OCI-LY7 (cell line): ENCODE measurements at regions not wholly inside any gene's neighbourhood (a gene's known extent, or its start where the extent isn't known, plus 50 kb on each side); places are given as distances from the start of the nearest gene placed in this dataset.
"Not testable (repeated sequence)": the region's sequence is repeated elsewhere in the genome, so short reads cannot be mapped to it uniquely, and the experiment has no call there.

Source experiments
- BruUV-seq: library from RNA; stranded (reverse); fragments of 400-500 nt; replicated peaks from 2 replicates; lab custom pipeline; 2021; lab: Mats Ljungman, UMichigan
- CTCF ChIA-PET: fragments of 300-600 bp; sonication (Branson Sonifier 250); formaldehyde crosslinking; loops from one replicate; lab custom pipeline; 2022; ENCODE audit warnings: antibody characterized with exemption; ENCODE audit not compliant: unreplicated experiment; lab: Charles Lee
- POLR2A ChIA-PET: fragments of 300-600 bp; sonication (Branson Sonifier 250); formaldehyde crosslinking; loops from one replicate; lab custom pipeline; 2022; ENCODE audit warnings: antibody characterized with exemption; lab: Charles Lee
- DNase-seq: peaks from one replicate; pipeline ENCODE4 v3.0.0-alpha.2; 2015; ENCODE audit warnings: low spot score
- H2AFZ ChIP-seq: fragments of 200-600 bp; sonication (generic), shearing (Covaris generic); 2 replicates; pipeline ENCODE4 v1.6.1; 2014; ENCODE audit warnings: mild to moderate bottlenecking, antibody characterized with exemption, low read length, moderate library complexity
- H3K27ac ChIP-seq: fragments of 200-600 bp; sonication (generic); 2 replicates; pipeline ENCODE4 v1.5.1; 2014; ENCODE audit warnings: mixed run types, low read depth, mild to moderate bottlenecking, moderate library complexity, low read length, inconsistent platforms; ENCODE audit not compliant: poor library complexity, severe bottlenecking
- H3K36me3 ChIP-seq: fragments of 200-600 bp; sonication (generic); 2 replicates; pipeline ENCODE4 v1.6.1; 2014; ENCODE audit warnings: mild to moderate bottlenecking, antibody characterized with exemption, low read length, moderate library complexity, mixed read lengths; ENCODE audit not compliant: insufficient read depth
- H3K4me1 ChIP-seq: fragments of 200-600 bp; sonication (generic); 2 replicates; pipeline ENCODE4 v1.5.1; 2014; ENCODE audit warnings: mild to moderate bottlenecking, low read length; ENCODE audit not compliant: insufficient read depth, poor library complexity, severe bottlenecking
- H3K4me2 ChIP-seq: fragments of 200-600 bp; sonication (generic); 2 replicates; pipeline ENCODE4 v1.6.1; 2014; ENCODE audit warnings: mild to moderate bottlenecking, low read length
- H3K4me3 ChIP-seq: fragments of 200-600 bp; sonication (generic); 2 replicates; pipeline ENCODE4 v1.5.1; 2014; ENCODE audit warnings: mild to moderate bottlenecking, low read depth, low read length; ENCODE audit not compliant: poor library complexity, severe bottlenecking
- H3K79me2 ChIP-seq: fragments of 200-600 bp; sonication (generic); 2 replicates; pipeline ENCODE4 v1.6.1; 2016; ENCODE audit warnings: low read depth, mild to moderate bottlenecking, low read length, moderate library complexity, mixed read lengths; ENCODE audit not compliant: insufficient read depth
- H3K9me2 ChIP-seq: fragments of 200-600 bp; sonication (generic); 2 replicates; pipeline ENCODE4 v1.6.1; 2016; ENCODE audit warnings: mild to moderate bottlenecking, low read length, mixed read lengths; ENCODE audit not compliant: insufficient read depth
- H3K9me3 ChIP-seq: fragments of 200-600 bp; sonication (generic); 2 replicates; pipeline ENCODE4 v1.6.1; 2014; ENCODE audit warnings: mild to moderate bottlenecking, mixed run types, low read length, mixed read lengths
- H4K20me1 ChIP-seq: fragments of 200-600 bp; sonication (generic); 2 replicates; pipeline ENCODE4 v1.6.1; 2014; ENCODE audit warnings: mild to moderate bottlenecking, antibody characterized with exemption, low read length, moderate library complexity, mixed read lengths; ENCODE audit not compliant: insufficient read depth
- EZH2phosphoT487 ChIP-seq: fragments of 200-600 bp; sonication (generic); IDR thresholded peaks from 2 replicates; pipeline ENCODE4 v1.6.1; 2018; ENCODE audit warnings: low read depth, borderline replicate concordance, mild to moderate bottlenecking, mixed run types, antibody characterized with exemption, low read length, moderate library complexity, mixed read lengths
- intact Hi-C: fragments of 100-400 bp; cut with micrococcal nuclease; formaldehyde crosslinking; loops from one replicate; pipeline ENCODE4 v1.10.0; 2022; ENCODE audit not compliant: unreplicated experiment
- TF ChIP-seq, protein P1 (sequence below): fragments of 200-600 bp; sonication (generic); conservative IDR thresholded peaks from 2 replicates; pipeline ENCODE4 v1.5.1; 2014; ENCODE audit warnings: mild to moderate bottlenecking, antibody characterized with exemption, low read length, moderate library complexity, mixed read lengths

DNA sequence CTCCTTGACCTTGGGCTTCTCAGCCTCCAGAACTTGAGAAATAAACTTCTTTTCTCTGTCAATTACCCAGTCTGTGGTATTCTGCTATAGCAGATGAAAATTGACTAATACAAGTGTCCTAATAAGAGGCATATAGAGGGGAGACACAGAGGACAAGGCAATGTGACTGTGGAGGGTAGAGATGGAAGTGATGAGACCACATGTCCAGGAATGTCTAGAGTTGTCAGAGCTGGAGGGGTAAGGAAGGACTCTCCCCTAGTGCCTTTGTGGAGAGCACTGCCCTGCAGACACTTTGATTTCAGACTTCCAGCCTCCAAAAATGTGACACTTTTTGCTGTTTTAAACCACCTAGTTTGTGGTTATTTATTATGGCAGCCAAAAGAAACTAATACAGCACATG lies 74.4 kb downstream of the ACKR3 start:
- H2AFZ ChIP-seq = no peak overlapping the region
- CTCF ChIA-PET = no interaction called here
- intact Hi-C loops = no loop called here
- TF ChIP-seq, protein P1, sequence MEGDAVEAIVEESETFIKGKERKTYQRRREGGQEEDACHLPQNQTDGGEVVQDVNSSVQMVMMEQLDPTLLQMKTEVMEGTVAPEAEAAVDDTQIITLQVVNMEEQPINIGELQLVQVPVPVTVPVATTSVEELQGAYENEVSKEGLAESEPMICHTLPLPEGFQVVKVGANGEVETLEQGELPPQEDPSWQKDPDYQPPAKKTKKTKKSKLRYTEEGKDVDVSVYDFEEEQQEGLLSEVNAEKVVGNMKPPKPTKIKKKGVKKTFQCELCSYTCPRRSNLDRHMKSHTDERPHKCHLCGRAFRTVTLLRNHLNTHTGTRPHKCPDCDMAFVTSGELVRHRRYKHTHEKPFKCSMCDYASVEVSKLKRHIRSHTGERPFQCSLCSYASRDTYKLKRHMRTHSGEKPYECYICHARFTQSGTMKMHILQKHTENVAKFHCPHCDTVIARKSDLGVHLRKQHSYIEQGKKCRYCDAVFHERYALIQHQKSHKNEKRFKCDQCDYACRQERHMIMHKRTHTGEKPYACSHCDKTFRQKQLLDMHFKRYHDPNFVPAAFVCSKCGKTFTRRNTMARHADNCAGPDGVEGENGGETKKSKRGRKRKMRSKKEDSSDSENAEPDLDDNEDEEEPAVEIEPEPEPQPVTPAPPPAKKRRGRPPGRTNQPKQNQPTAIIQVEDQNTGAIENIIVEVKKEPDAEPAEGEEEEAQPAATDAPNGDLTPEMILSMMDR = no peak
- no peak for TF ChIP-seq EZH2phosphoT487
- no peaks in the 10 kb centered on the region for H3K9me3 ChIP-seq
- H3K4me3 ChIP-seq = no peak overlapping the region
- H3K9me2 ChIP-seq = no peaks in the 10 kb centered on the region
- no peak overlapping the region for H3K4me2 ChIP-seq
- no peak for DNase-seq
- BruUV-seq = no TSS peak
- no peaks in the 10 kb centered on the region for H3K79me2 ChIP-seq
- no peak overlapping the region for H3K27ac ChIP-seq
- H3K4me1 ChIP-seq = no peaks in the 10 kb centered on the region
- no peaks in the 10 kb centered on the region for H3K36me3 ChIP-seq
- POLR2A ChIA-PET = no interaction called here
- H4K20me1 ChIP-seq = no peaks in the 10 kb centered on the region

- no peaks in the 10 kb centered on the region for H3K9me2 ChIP-seq
- no peak overlapping the region for H3K4me3 ChIP-seq
- no peak for TF ChIP-seq EZH2phosphoT487
- TF ChIP-seq, protein P1 = no peak
- H3K4me2 ChIP-seq = no peak overlapping the region
- H2AFZ ChIP-seq = no peak overlapping the region
- no peaks in the 10 kb centered on the region for H3K79me2 ChIP-seq
- no peaks in the 10 kb centered on the region for H3K4me1 ChIP-seq
- ChIA-PET CTCF (no interaction called here), POLR2A (no interaction called here)
- no peak for DNase-seq
- H3K9me3 ChIP-seq = no peaks in the 10 kb centered on the region
- no peaks in the 10 kb centered on the region for H3K36me3 ChIP-seq
- no peak overlapping the region for H3K27ac ChIP-seq
- BruUV-seq = no TSS peak
- intact Hi-C loops = no loop called here
- no peaks in the 10 kb centered on the region for H4K20me1 ChIP-seq
Observed at GRCh38 chr2:236644502-236644911, 74.9 kb downstream of the ACKR3 start.

- intact Hi-C loops = not testable (repeated sequence)
Observed at GRCh38 chr2:236645141-236645540, 75.5 kb downstream of the ACKR3 start.

More at GRCh38 chr2:236645141-236645540, 75.5 kb downstream of the ACKR3 start:
- H3K4me3 ChIP-seq, POLR2A ChIA-PET, H3K79me2 ChIP-seq, H2AFZ ChIP-seq, H3K4me1 ChIP-seq, H3K9me2 ChIP-seq, CTCF ChIA-PET, H3K36me3 ChIP-seq, H3K27ac ChIP-seq, BruUV-seq, DNase-seq, H3K9me3 ChIP-seq, H3K4me2 ChIP-seq, H4K20me1 ChIP-seq: not testable (repeated sequence)
